B cell (primary cell): ENCODE measurements at regions not wholly inside any gene's neighbourhood (a gene's known extent, or its start where the extent isn't known, plus 50 kb on each side); places are given as distances from the start of the nearest gene placed in this dataset.

Source experiments
- ATAC-seq: fragments of 200-7000 bp; cut with Tn5 transposase; one replicate; pipeline ENCODE4 v1.10.0; 2021; ENCODE audit warnings: low read depth, mild to moderate bottlenecking, moderate number of reproducible peaks, moderate library complexity
- CTCF ChIA-PET: fragments of 350-600 bp; sonication (Branson Sonifier 250); formaldehyde crosslinking; loops from one replicate; lab custom pipeline; 2021; ENCODE audit warnings: antibody characterized with exemption, inconsistent platforms; lab: Charles Lee
- POLR2A ChIA-PET: fragments of 350-600 bp; sonication (Branson Sonifier 250); formaldehyde crosslinking; loops from one replicate; lab custom pipeline; 2021; ENCODE audit warnings: antibody characterized with exemption; lab: Charles Lee
- DNase-seq: peaks from one replicate; pipeline ENCODE4 v3.0.0; 2013
- H2AFZ ChIP-seq: 2 replicates; pipeline ENCODE4 v1.6.1; 2012; ENCODE audit warnings: mild to moderate bottlenecking, low read depth, low read length; ENCODE audit not compliant: insufficient read depth, poor library complexity, severe bottlenecking
- H3K27ac ChIP-seq, 2 donors: 1 replicate in 1 of 2; 2 replicates in 1 of 2; pipeline ENCODE4 v1.5.1; 2012 to 2013; ENCODE audit warnings: low read length in 2 of 2, mild to moderate bottlenecking in 2 of 2, moderate library complexity in 1 of 2
- H3K27me3 ChIP-seq, 4 experiments: fragments of 200-600 bp in 1 of 4; sonication (generic) in 1 of 4; replicated peaks in 1 of 4; 1 replicate in 2 of 4; 2 replicates in 2 of 4; pipeline versions ENCODE4 v1.6.1 to v1.7.0; 2013 to 2016; ENCODE audit warnings: low read length in 3 of 4, mild to moderate bottlenecking in 2 of 4, mixed read lengths in 1 of 4, moderate library complexity in 1 of 4; ENCODE audit not compliant: insufficient read depth in 4 of 4, control insufficient read depth in 3 of 4; ENCODE audit errors: control extremely low read depth in 1 of 4
- H3K36me3 ChIP-seq, 2 experiments: replicated peaks in 1 of 2; 1 replicate in 1 of 2; 2 replicates in 1 of 2; pipeline versions ENCODE4 v1.6.1 to v1.7.1; 2013; ENCODE audit warnings: low read length in 1 of 2; ENCODE audit not compliant: insufficient read depth in 2 of 2, control insufficient read depth in 1 of 2; ENCODE audit errors: control extremely low read depth in 1 of 2, extremely low read depth in 1 of 2
- H3K4me1 ChIP-seq, 2 donors: fragments of 200-600 bp in 1 of 2; sonication (generic) in 1 of 2; 1 replicate in 1 of 2; 2 replicates in 1 of 2; pipeline versions ENCODE4 v1.5.1 to v1.6.1; 2013 to 2017; ENCODE audit warnings: low read length in 2 of 2; ENCODE audit not compliant: control insufficient read depth in 2 of 2, insufficient read depth in 2 of 2
- H3K4me2 ChIP-seq: replicated peaks from 2 replicates; pipeline ENCODE3; 2012; ENCODE audit warnings: mild to moderate bottlenecking, low read depth, low read length; ENCODE audit not compliant: poor library complexity, severe bottlenecking
- H3K4me3 ChIP-seq, 5 experiments: fragments of 200-600 bp in 1 of 5; sonication (generic) in 1 of 5; 1 replicate in 3 of 5; 2 replicates in 2 of 5; pipeline versions ENCODE4 v1.5.1 to v1.7.0; 2011 to 2016; ENCODE audit warnings: low read length in 4 of 5, mild to moderate bottlenecking in 4 of 5, low read depth in 2 of 5, control low read depth in 1 of 5, moderate library complexity in 1 of 5; ENCODE audit not compliant: insufficient read depth in 1 of 5; ENCODE audit errors: control extremely low read depth in 1 of 5, extremely low read depth in 1 of 5
- H3K79me2 ChIP-seq: fragments of 200-600 bp; sonication (generic); one replicate; pipeline ENCODE4 v1.6.0; 2016; ENCODE audit warnings: low read length; ENCODE audit not compliant: control insufficient read depth, insufficient read depth
- H3K9ac ChIP-seq: fragments of 200-600 bp; sonication (generic); 2 replicates; pipeline ENCODE4 v1.6.1; 2017; ENCODE audit warnings: mild to moderate bottlenecking, low read length, moderate library complexity
- H3K9me3 ChIP-seq, 3 donors: one replicate each; pipeline versions ENCODE4 v1.6.1 to v1.7.1; 2013; ENCODE audit warnings: low read length in 2 of 3; ENCODE audit not compliant: control insufficient read depth in 2 of 3, insufficient read depth in 1 of 3; ENCODE audit errors: control extremely low read depth in 1 of 3
- H4K20me1 ChIP-seq: 2 replicates; pipeline ENCODE4 v1.6.0; 2012; ENCODE audit warnings: mild to moderate bottlenecking, low read length; ENCODE audit not compliant: insufficient read depth, control insufficient read depth, poor library complexity, severe bottlenecking
- H3K27ac Mint-ChIP-seq: one replicate; pipeline ENCODE4 v1.8.0; 2021; ENCODE audit warnings: mixed read lengths
- H3K27me3 Mint-ChIP-seq: one replicate; pipeline ENCODE4 v1.8.0; 2021; ENCODE audit warnings: mixed read lengths
- H3K4me1 Mint-ChIP-seq: one replicate; pipeline ENCODE4 v1.8.0; 2021; ENCODE audit warnings: mixed read lengths
- H3K4me3 Mint-ChIP-seq: one replicate; pipeline ENCODE4 v1.8.0; 2021; ENCODE audit warnings: mixed read lengths
- H3K9me3 Mint-ChIP-seq: one replicate; pipeline ENCODE4 v1.8.0; 2022; ENCODE audit warnings: mixed read lengths; ENCODE audit not compliant: insufficient read depth
- CTCF ChIP-seq: fragments of 200-600 bp; IDR thresholded peaks from one replicate; pipeline ENCODE4 v1.8.0; 2022; ENCODE audit warnings: antibody characterized with exemption, mild to moderate bottlenecking
- EZH2 ChIP-seq: IDR thresholded peaks from 2 replicates; pipeline ENCODE4 v1.6.1; 2012; ENCODE audit warnings: borderline replicate concordance, low read depth, mild to moderate bottlenecking, moderate library complexity, low read length; ENCODE audit not compliant: insufficient read depth, poor library complexity, severe bottlenecking
- WGBS: methylation state at CpG from one replicate; pipeline ENCODE4 v1.1.5; 2013; ENCODE audit warnings: missing lambda C conversion rate; ENCODE audit not compliant: insufficient coverage; 5-methylcytosine and 5-hydroxymethylcytosine counted together
- intact Hi-C: fragments of 100-400 bp; cut with micrococcal nuclease; formaldehyde crosslinking; loops from one replicate; pipeline ENCODE4 v1.10.0; 2022

- Histone ChIP-seq H3K4me3 (no peak overlapping the region), H3K27ac (no peak overlapping the region), H3K36me3 (no peaks in the 10 kb centered on the region), H3K4me2 (no peak overlapping the region), H3K9me3 (peaks cover 0 to 9% (median 0%) of the 10 kb centered on the region in 3 donors), H3K79me2 (no peaks in the 10 kb centered on the region), H3K9ac (no peak overlapping the region), H3K27me3 (no peaks in the 10 kb centered on the region), H4K20me1 (no peaks in the 10 kb centered on the region), H3K4me1 (no peaks in the 10 kb centered on the region), H2AFZ (no peak overlapping the region)
- Mint-ChIP-seq H3K4me3 (no peak overlapping the region), H3K9me3 (no peaks in the 10 kb centered on the region), H3K27ac (no peak overlapping the region), H3K27me3 (no peaks in the 10 kb centered on the region), H3K4me1 (no peaks in the 10 kb centered on the region)
- 78% methylated on average over 6 of the region's 7 CpGs for WGBS
- ChIA-PET POLR2A (no interaction called here), CTCF (no interaction called here)
- ATAC-seq (no peak), DNase-seq (no peak)
- TF ChIP-seq CTCF (no peak), EZH2 (no peak)
- intact Hi-C loops = no loop called here
These were observed 246.0 kb downstream of the PCDH10 start for GRCh38 chr4:133394971-133395627.

DNA sequence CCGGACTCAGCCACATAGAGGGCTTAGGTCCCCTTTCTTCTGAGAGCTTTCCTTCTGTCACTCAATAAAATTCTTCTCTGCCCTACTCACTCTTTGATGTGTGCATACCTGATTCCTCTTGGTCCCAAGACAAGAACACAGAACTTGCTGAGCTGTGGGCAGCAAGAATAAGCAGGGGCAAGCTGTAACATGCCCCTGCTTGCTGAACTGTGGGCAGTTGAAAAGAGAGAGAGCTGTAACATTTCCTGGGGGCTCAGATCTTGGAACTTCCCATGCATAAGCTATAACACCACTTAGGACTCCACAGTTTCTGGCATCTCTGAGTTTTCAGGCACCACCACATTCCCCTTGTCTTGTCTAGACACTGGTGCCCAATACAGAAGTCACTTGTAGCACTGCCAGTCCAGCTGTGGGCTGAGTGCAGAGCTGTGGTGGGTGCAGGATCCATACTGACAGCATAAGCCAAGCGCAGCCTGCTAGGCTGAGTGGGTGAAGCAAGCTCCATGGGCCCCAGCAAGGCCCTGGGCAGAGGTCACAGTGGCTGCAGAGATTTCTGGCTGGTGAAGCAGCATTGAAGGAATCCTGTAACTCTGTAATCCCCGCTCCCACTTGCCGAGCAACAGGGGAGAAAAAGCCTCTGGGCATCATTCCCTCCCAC, 241.2 kb downstream of the PCDH10 start:
- Histone ChIP-seq H3K79me2 (no peaks in the 10 kb centered on the region), H3K27ac (no peak overlapping the region), H4K20me1 (no peaks in the 10 kb centered on the region), H3K4me1 (no peaks in the 10 kb centered on the region), H3K27me3 (no peaks in the 10 kb centered on the region), H3K9me3 (peaks cover 0 to 11% (median 0%) of the 10 kb centered on the region in 3 donors), H3K4me3 (no peak overlapping the region), H2AFZ (no peak overlapping the region), H3K9ac (no peak overlapping the region), H3K4me2 (no peak overlapping the region), H3K36me3 (no peaks in the 10 kb centered on the region)
- no peak for TF ChIP-seq EZH2
- no peak for TF ChIP-seq CTCF
- ChIA-PET CTCF (no interaction called here), POLR2A (no interaction called here)
- Mint-ChIP-seq H3K4me3 (no peak overlapping the region), H3K9me3 (no peaks in the 10 kb centered on the region), H3K27me3 (no peaks in the 10 kb centered on the region), H3K27ac (no peak overlapping the region), H3K4me1 (no peaks in the 10 kb centered on the region)
- ATAC-seq = no peak
- DNase-seq = no peak
- intact Hi-C loops = no loop called here
- WGBS = 86% methylated on average over 2 of the region's 4 CpGs
